ENCODE measurements at regions not wholly inside any gene's neighbourhood (a gene's known extent, or its start where the extent isn't known, plus 50 kb on each side); places are given as distances from the start of the nearest gene placed in this dataset.
"Not testable (repeated sequence)": the region's sequence is repeated elsewhere in the genome, so short reads cannot be mapped to it uniquely, and the experiment has no call there.

DNA sequence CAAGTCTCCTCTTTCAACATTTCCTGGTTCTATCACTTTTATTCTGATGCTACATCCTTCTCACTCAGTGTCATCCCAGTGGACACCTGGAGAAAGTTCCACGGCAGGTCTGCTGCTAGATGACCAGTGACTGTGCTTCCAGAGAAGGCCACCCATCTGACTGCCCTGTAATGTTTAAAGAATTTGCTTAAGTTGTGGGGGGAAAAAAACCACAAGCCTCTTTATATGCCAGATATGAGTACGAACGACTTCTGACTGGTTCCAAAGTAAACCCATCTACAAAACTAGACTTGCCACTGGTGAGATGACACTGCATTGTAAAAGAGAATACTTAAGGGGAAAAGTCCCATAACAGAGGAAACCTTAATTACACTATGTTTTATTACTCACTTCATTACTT, 69.6 kb upstream of the VWC2 start:
- H3K27ac ChIP-seq (ENCODE audit: low read depth, low read length), result no peak overlapping the region
- no peak overlapping the region for H3K4me3 ChIP-seq (ENCODE audit: low read depth in 1 of 5, low read length in 5 of 5)
- H3K27me3 ChIP-seq (ENCODE audit: control insufficient read depth in 5 of 5, insufficient read depth in 4 of 5, low read length in 5 of 5), result no peaks in the 10 kb centered on the region
- H3K4me1 ChIP-seq (ENCODE audit: control insufficient read depth in 5 of 5, insufficient read depth in 5 of 5, low read length in 5 of 5), result no peaks in the 10 kb centered on the region
- H3K9ac ChIP-seq (ENCODE audit: low read length in 5 of 5), result no peak overlapping the region
- H3K9me3 ChIP-seq (ENCODE audit: control insufficient read depth in 5 of 5, low read length in 5 of 5), result peaks cover 0 to 3% (median 0%) of the 10 kb centered on the region in 5 donors
- H3K36me3 ChIP-seq (ENCODE audit: control insufficient read depth in 5 of 5, insufficient read depth in 5 of 5, low read length in 5 of 5), result no peaks in the 10 kb centered on the region

GRCh38 chr7:49706106-49706505, 67.3 kb upstream of the VWC2 start:
- Histone ChIP-seq H3K4me1 (ENCODE audit: control insufficient read depth in 5 of 5, insufficient read depth in 5 of 5, low read length in 5 of 5) (no peaks in the 10 kb centered on the region), H3K27me3 (ENCODE audit: control insufficient read depth in 5 of 5, insufficient read depth in 4 of 5, low read length in 5 of 5) (no peaks in the 10 kb centered on the region), H3K9me3 (ENCODE audit: control insufficient read depth in 5 of 5, low read length in 5 of 5) (no peaks in the 10 kb centered on the region), H3K4me3 (ENCODE audit: low read depth in 1 of 5, low read length in 5 of 5) (no peak overlapping the region), H3K9ac (ENCODE audit: low read length in 5 of 5) (no peak overlapping the region), H3K27ac (ENCODE audit: low read depth, low read length) (no peak overlapping the region), H3K36me3 (ENCODE audit: control insufficient read depth in 5 of 5, insufficient read depth in 5 of 5, low read length in 5 of 5) (no peaks in the 10 kb centered on the region)

- no peak overlapping the region for H3K4me3 ChIP-seq (ENCODE audit: low read depth in 1 of 5, low read length in 5 of 5)
- H3K27me3 ChIP-seq (ENCODE audit: control insufficient read depth in 5 of 5, insufficient read depth in 4 of 5, low read length in 5 of 5), result no peaks in the 10 kb centered on the region
- H3K9ac ChIP-seq (ENCODE audit: low read length in 5 of 5), result no peak overlapping the region
- H3K36me3 ChIP-seq (ENCODE audit: control insufficient read depth in 5 of 5, insufficient read depth in 5 of 5, low read length in 5 of 5), result no peaks in the 10 kb centered on the region
- no peaks in the 10 kb centered on the region for H3K9me3 ChIP-seq (ENCODE audit: control insufficient read depth in 5 of 5, low read length in 5 of 5)
- no peaks in the 10 kb centered on the region for H3K4me1 ChIP-seq (ENCODE audit: control insufficient read depth in 5 of 5, insufficient read depth in 5 of 5, low read length in 5 of 5)
- no peak overlapping the region for H3K27ac ChIP-seq (ENCODE audit: low read depth, low read length)
Measured at GRCh38 chr7:49707891-49708290, 65.5 kb upstream of the VWC2 start.

GRCh38 chr7:49708590-49708989, 64.8 kb upstream of the VWC2 start:
- Histone ChIP-seq H3K9ac (ENCODE audit: low read length in 5 of 5) (no peak overlapping the region), H3K9me3 (ENCODE audit: control insufficient read depth in 5 of 5, low read length in 5 of 5) (no peaks in the 10 kb centered on the region), H3K27me3 (ENCODE audit: control insufficient read depth in 5 of 5, insufficient read depth in 4 of 5, low read length in 5 of 5) (no peaks in the 10 kb centered on the region), H3K4me1 (ENCODE audit: control insufficient read depth in 5 of 5, insufficient read depth in 5 of 5, low read length in 5 of 5) (no peaks in the 10 kb centered on the region), H3K27ac (ENCODE audit: low read depth, low read length) (no peak overlapping the region), H3K4me3 (ENCODE audit: low read depth in 1 of 5, low read length in 5 of 5) (no peak overlapping the region), H3K36me3 (ENCODE audit: control insufficient read depth in 5 of 5, insufficient read depth in 5 of 5, low read length in 5 of 5) (no peaks in the 10 kb centered on the region)

GRCh38 chr7:49711072-49711723, 62.2 kb upstream of the VWC2 start:
- H3K4me1 ChIP-seq (ENCODE audit: control insufficient read depth in 5 of 5, insufficient read depth in 5 of 5, low read length in 5 of 5); H3K36me3 ChIP-seq (ENCODE audit: control insufficient read depth in 5 of 5, insufficient read depth in 5 of 5, low read length in 5 of 5); H3K27ac ChIP-seq (ENCODE audit: low read depth, low read length); H3K27me3 ChIP-seq (ENCODE audit: control insufficient read depth in 5 of 5, insufficient read depth in 4 of 5, low read length in 5 of 5); H3K4me3 ChIP-seq (ENCODE audit: low read depth in 1 of 5, low read length in 5 of 5); H3K9ac ChIP-seq (ENCODE audit: low read length in 5 of 5); H3K9me3 ChIP-seq (ENCODE audit: control insufficient read depth in 5 of 5, low read length in 5 of 5): not testable (repeated sequence)

- H3K4me1 ChIP-seq (ENCODE audit: control insufficient read depth in 5 of 5, insufficient read depth in 5 of 5, low read length in 5 of 5), result no peaks in the 10 kb centered on the region
- no peaks in the 10 kb centered on the region for H3K27me3 ChIP-seq (ENCODE audit: control insufficient read depth in 5 of 5, insufficient read depth in 4 of 5, low read length in 5 of 5)
- no peaks in the 10 kb centered on the region for H3K9me3 ChIP-seq (ENCODE audit: control insufficient read depth in 5 of 5, low read length in 5 of 5)
- H3K9ac ChIP-seq (ENCODE audit: low read length in 5 of 5), result no peak overlapping the region
- H3K27ac ChIP-seq (ENCODE audit: low read depth, low read length), result no peak overlapping the region
- H3K4me3 ChIP-seq (ENCODE audit: low read depth in 1 of 5, low read length in 5 of 5), result no peak overlapping the region
- no peaks in the 10 kb centered on the region for H3K36me3 ChIP-seq (ENCODE audit: control insufficient read depth in 5 of 5, insufficient read depth in 5 of 5, low read length in 5 of 5)
Measured at GRCh38 chr7:49714182-49714581, 59.3 kb upstream of the VWC2 start.

GRCh38 chr7:49715486-49715885, 58.0 kb upstream of the VWC2 start:
- Histone ChIP-seq H3K9ac (ENCODE audit: low read length in 5 of 5) (no peak overlapping the region), H3K4me1 (ENCODE audit: control insufficient read depth in 5 of 5, insufficient read depth in 5 of 5, low read length in 5 of 5) (no peaks in the 10 kb centered on the region)

DNA sequence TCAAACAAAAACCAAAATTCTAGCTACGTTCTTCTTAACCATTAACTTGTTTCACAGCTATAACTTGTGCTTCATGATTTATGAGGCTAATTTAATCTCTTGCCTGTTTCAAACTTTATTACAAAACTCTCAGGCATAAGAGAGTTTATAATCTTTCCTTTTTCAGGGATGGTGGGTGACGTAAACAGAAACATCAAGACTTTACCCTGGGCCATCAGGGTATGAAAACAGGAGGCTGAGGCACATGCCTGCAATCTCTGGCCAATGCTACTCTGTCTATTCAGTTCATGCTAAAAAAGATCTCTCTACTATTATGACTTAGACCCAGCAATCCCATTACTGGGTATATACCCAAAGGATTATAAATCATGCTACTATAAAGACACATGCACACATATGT, 55.9 kb upstream of the VWC2 start:
- Histone ChIP-seq H3K9ac (ENCODE audit: low read length in 5 of 5) (no peak overlapping the region), H3K27ac (ENCODE audit: low read depth, low read length) (no peak overlapping the region), H3K36me3 (ENCODE audit: control insufficient read depth in 5 of 5, insufficient read depth in 5 of 5, low read length in 5 of 5) (no peaks in the 10 kb centered on the region)

More at GRCh38 chr7:49715486-49715885, 58.0 kb upstream of the VWC2 start:
- no peaks in the 10 kb centered on the region for H3K9me3 ChIP-seq (ENCODE audit: control insufficient read depth in 5 of 5, low read length in 5 of 5)
- H3K27me3 ChIP-seq (ENCODE audit: control insufficient read depth in 5 of 5, insufficient read depth in 4 of 5, low read length in 5 of 5), result no peaks in the 10 kb centered on the region
- no peaks in the 10 kb centered on the region for H3K36me3 ChIP-seq (ENCODE audit: control insufficient read depth in 5 of 5, insufficient read depth in 5 of 5, low read length in 5 of 5)
- no peak overlapping the region for H3K27ac ChIP-seq (ENCODE audit: low read depth, low read length)
- no peak overlapping the region for H3K4me3 ChIP-seq (ENCODE audit: low read depth in 1 of 5, low read length in 5 of 5)

GRCh38 chr7:49718760-49719159, 54.7 kb upstream of the VWC2 start:
- Histone ChIP-seq H3K9me3 (ENCODE audit: control insufficient read depth in 5 of 5, low read length in 5 of 5) (peaks cover 0 to 3% (median 0%) of the 10 kb centered on the region in 5 donors), H3K36me3 (ENCODE audit: control insufficient read depth in 5 of 5, insufficient read depth in 5 of 5, low read length in 5 of 5) (no peaks in the 10 kb centered on the region), H3K4me1 (ENCODE audit: control insufficient read depth in 5 of 5, insufficient read depth in 5 of 5, low read length in 5 of 5) (no peaks in the 10 kb centered on the region), H3K27ac (ENCODE audit: low read depth, low read length) (no peak overlapping the region), H3K9ac (ENCODE audit: low read length in 5 of 5) (no peak overlapping the region), H3K27me3 (ENCODE audit: control insufficient read depth in 5 of 5, insufficient read depth in 4 of 5, low read length in 5 of 5) (no peaks in the 10 kb centered on the region), H3K4me3 (ENCODE audit: low read depth in 1 of 5, low read length in 5 of 5) (no peak overlapping the region)

More for the DNA sequence above, 55.9 kb upstream of the VWC2 start:
- H3K4me1 ChIP-seq (ENCODE audit: control insufficient read depth in 5 of 5, insufficient read depth in 5 of 5, low read length in 5 of 5), result no peaks in the 10 kb centered on the region
- no peak overlapping the region for H3K4me3 ChIP-seq (ENCODE audit: low read depth in 1 of 5, low read length in 5 of 5)
- H3K27me3 ChIP-seq (ENCODE audit: control insufficient read depth in 5 of 5, insufficient read depth in 4 of 5, low read length in 5 of 5), result no peaks in the 10 kb centered on the region
- peaks cover 0 to 3% (median 0%) of the 10 kb centered on the region in 5 donors for H3K9me3 ChIP-seq (ENCODE audit: control insufficient read depth in 5 of 5, low read length in 5 of 5)

DNA sequence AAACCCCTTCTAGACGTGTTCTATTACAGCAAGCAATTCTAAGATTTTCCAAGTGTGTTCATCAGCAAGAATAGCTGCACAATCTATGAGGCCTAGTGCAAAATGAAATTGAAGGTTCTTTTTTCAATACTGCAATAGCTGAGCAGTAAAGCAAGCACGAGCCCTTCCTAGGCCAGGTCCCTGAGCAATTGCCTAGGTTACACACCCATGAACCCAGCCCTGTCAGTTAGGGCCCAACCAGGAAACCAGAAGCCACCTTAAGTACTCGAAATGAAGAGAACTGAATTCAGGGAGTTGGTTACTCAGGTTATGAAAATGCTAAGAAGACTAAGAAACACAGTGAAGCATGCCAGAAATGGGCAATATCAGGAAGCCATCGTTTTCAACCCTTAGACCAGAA, 52.0 kb upstream of the VWC2 start:
- Histone ChIP-seq H3K9me3 (ENCODE audit: control insufficient read depth in 5 of 5, low read length in 5 of 5) (peaks cover 0 to 3% (median 0%) of the 10 kb centered on the region in 5 donors), H3K4me1 (ENCODE audit: control insufficient read depth in 5 of 5, insufficient read depth in 5 of 5, low read length in 5 of 5) (no peaks in the 10 kb centered on the region), H3K27ac (ENCODE audit: low read depth, low read length) (no peak overlapping the region), H3K36me3 (ENCODE audit: control insufficient read depth in 5 of 5, insufficient read depth in 5 of 5, low read length in 5 of 5) (no peaks in the 10 kb centered on the region), H3K27me3 (ENCODE audit: control insufficient read depth in 5 of 5, insufficient read depth in 4 of 5, low read length in 5 of 5) (no peaks in the 10 kb centered on the region), H3K9ac (ENCODE audit: low read length in 5 of 5) (no peak overlapping the region), H3K4me3 (ENCODE audit: low read depth in 1 of 5, low read length in 5 of 5) (no peak overlapping the region)

All from subcutaneous abdominal adipose tissue (tissue), 5 donors.